Hypothalamus (tissue), 51 donors: ENCODE measurements at regions not wholly inside any gene's neighbourhood (a gene's known extent, or its start where the extent isn't known, plus 50 kb on each side); places are given as distances from the start of the nearest gene placed in this dataset.

Experiments
- DNase-seq, 51 donors: peaks; one replicate each; lab custom pipeline; 2025; lab: John Stamatoyannopoulos, UW

GRCh38 chr3:76657909-76658308 is 382.0 kb upstream of the ROBO2 start:
- DNase-seq: no peak

GRCh38 chr3:76661527-76662250 is 378.2 kb upstream of the ROBO2 start:
- no peak for DNase-seq

- no peak for DNase-seq
Measured at GRCh38 chr3:76664816-76665215, 375.1 kb upstream of the ROBO2 start.

- no peak for DNase-seq
Measured at GRCh38 chr3:76668653-76669052, 371.2 kb upstream of the ROBO2 start.

- no peak for DNase-seq
Measured at GRCh38 chr3:76669322-76669721, 370.6 kb upstream of the ROBO2 start.

GRCh38 chr3:76673171-76673570 is 366.7 kb upstream of the ROBO2 start:
- DNase-seq: no peak

- DNase-seq: no peak
Measured at GRCh38 chr3:76679541-76679940, 360.4 kb upstream of the ROBO2 start.

GRCh38 chr3:76683256-76683655 is 356.6 kb upstream of the ROBO2 start:
- no peak for DNase-seq

GRCh38 chr3:76684946-76685345 is 355.0 kb upstream of the ROBO2 start:
- no peak for DNase-seq

- no peak for DNase-seq
Measured at GRCh38 chr3:76685858-76686257, 354.0 kb upstream of the ROBO2 start.

- no peak for DNase-seq
Measured at GRCh38 chr3:76687019-76687418, 352.9 kb upstream of the ROBO2 start.

GRCh38 chr3:76694063-76694462 is 345.8 kb upstream of the ROBO2 start:
- DNase-seq: no peak

GRCh38 chr3:76698136-76698706 is 341.7 kb upstream of the ROBO2 start:
- no peak for DNase-seq

GRCh38 chr3:76699846-76700245 is 340.1 kb upstream of the ROBO2 start:
- no peak for DNase-seq

GRCh38 chr3:76700323-76700722 is 339.6 kb upstream of the ROBO2 start:
- DNase-seq: no peak

- DNase-seq: no peak
Measured at GRCh38 chr3:76702676-76703075, 337.2 kb upstream of the ROBO2 start.

GRCh38 chr3:76715426-76715825 is 324.5 kb upstream of the ROBO2 start:
- DNase-seq: no peak

- no peak for DNase-seq
Measured at GRCh38 chr3:76723366-76723765, 316.5 kb upstream of the ROBO2 start.

- DNase-seq: no peak
Measured at GRCh38 chr3:76724075-76724474, 315.8 kb upstream of the ROBO2 start.

GRCh38 chr3:76724706-76725105 is 315.2 kb upstream of the ROBO2 start:
- DNase-seq: no peak

- DNase-seq: no peak
Measured at GRCh38 chr3:76726034-76726433, 313.9 kb upstream of the ROBO2 start.

GRCh38 chr3:76728426-76728825 is 311.5 kb upstream of the ROBO2 start:
- no peak for DNase-seq

GRCh38 chr3:76731471-76731870 is 308.4 kb upstream of the ROBO2 start:
- DNase-seq: no peak
